ENCODE measurements at regions not wholly inside any gene's neighbourhood (a gene's known extent, or its start where the extent isn't known, plus 50 kb on each side); places are given as distances from the start of the nearest gene placed in this dataset.

- ATAC-seq (no peak), DNase-seq (no peak)
- WGBS, 4 donors: 87 to 93% (median 90%) methylated on average over 5 of the region's 5 CpGs
Measured at GRCh38 chr16:54342966-54343365, 56.4 kb upstream of the IRX3 start.

GRCh38 chr16:54341892-54342776 is 55.5 kb upstream of the IRX3 start:
- no peaks in the 10 kb centered on the region for H3K36me3 ChIP-seq
- intact Hi-C loops (cut with DNase I): no loop called here

More at GRCh38 chr16:54342966-54343365, 56.4 kb upstream of the IRX3 start:
- H3K27ac ChIP-seq: no peak overlapping the region
- H3K4me3 ChIP-seq: no peak overlapping the region
- H3K4me1 ChIP-seq: no peaks in the 10 kb centered on the region
- intact Hi-C loops (cut with DNase I): no loop called here
- no peaks in the 10 kb centered on the region for H3K36me3 ChIP-seq
- no peaks in the 10 kb centered on the region for H3K9me3 ChIP-seq
- H3K27me3 ChIP-seq: peaks cover 0 to 3% (median 0%) of the 10 kb centered on the region in 9 donors
- TF ChIP-seq CTCF (IDR thresholded peaks at IDR 0.05) (no peak), POLR2A (IDR thresholded peaks at IDR 0.05) (no peak)

GRCh38 chr16:54340531-54340930 is 53.9 kb upstream of the IRX3 start:
- ATAC-seq (no peak), DNase-seq (no peak)
- H3K27ac ChIP-seq: no peak overlapping the region
- H3K4me1 ChIP-seq: no peaks in the 10 kb centered on the region
- WGBS, 4 donors: 64 to 73% (median 69%) methylated on average over 5 of the region's 5 CpGs
- H3K27me3 ChIP-seq: peaks cover 0 to 7% (median 0%) of the 10 kb centered on the region in 9 donors
- no peak for TF ChIP-seq POLR2A (IDR thresholded peaks at IDR 0.05)
- TF ChIP-seq CTCF (IDR thresholded peaks at IDR 0.05): no peak
- H3K9me3 ChIP-seq: no peaks in the 10 kb centered on the region
- no peak overlapping the region for H3K4me3 ChIP-seq
- intact Hi-C loops (cut with DNase I): no loop called here
- H3K36me3 ChIP-seq: no peaks in the 10 kb centered on the region

More at GRCh38 chr16:54341892-54342776, 55.5 kb upstream of the IRX3 start:
- peaks cover 0 to 7% (median 0%) of the 10 kb centered on the region in 9 donors for H3K27me3 ChIP-seq
- no peak for TF ChIP-seq CTCF (IDR thresholded peaks at IDR 0.05)
- TF ChIP-seq POLR2A (IDR thresholded peaks at IDR 0.05): no peak
- no peaks in the 10 kb centered on the region for H3K4me1 ChIP-seq
- ATAC-seq (no peak), DNase-seq (no peak)
- no peak overlapping the region for H3K27ac ChIP-seq
- H3K9me3 ChIP-seq: no peaks in the 10 kb centered on the region
- H3K4me3 ChIP-seq: no peak overlapping the region
- WGBS, 4 donors: 86 to 95% (median 92%) methylated on average over 16 of the region's 16 CpGs

GRCh38 chr16:54336631-54337204 is 50.1 kb upstream of the IRX3 start:
- H3K27me3 ChIP-seq: peaks cover 0 to 7% (median 0%) of the 10 kb centered on the region in 9 donors
- no peaks in the 10 kb centered on the region for H3K4me1 ChIP-seq
- H3K27ac ChIP-seq: no peak overlapping the region
- no peaks in the 10 kb centered on the region for H3K9me3 ChIP-seq
- no peak for TF ChIP-seq POLR2A (IDR thresholded peaks at IDR 0.05)
- no peak for TF ChIP-seq CTCF (IDR thresholded peaks at IDR 0.05)
- WGBS, 4 donors: 39 to 65% (median 39%) methylated on average over 3 to 4 of the region's 4 CpGs
- no peak for ATAC-seq
- intact Hi-C loops (cut with DNase I): no loop called here
- H3K4me3 ChIP-seq: no peak overlapping the region
- no peak for DNase-seq
- H3K36me3 ChIP-seq: no peaks in the 10 kb centered on the region
